ENCODE measurements at regions not wholly inside any gene's neighbourhood (a gene's known extent, or its start where the extent isn't known, plus 50 kb on each side); places are given as distances from the start of the nearest gene placed in this dataset.

DNA sequence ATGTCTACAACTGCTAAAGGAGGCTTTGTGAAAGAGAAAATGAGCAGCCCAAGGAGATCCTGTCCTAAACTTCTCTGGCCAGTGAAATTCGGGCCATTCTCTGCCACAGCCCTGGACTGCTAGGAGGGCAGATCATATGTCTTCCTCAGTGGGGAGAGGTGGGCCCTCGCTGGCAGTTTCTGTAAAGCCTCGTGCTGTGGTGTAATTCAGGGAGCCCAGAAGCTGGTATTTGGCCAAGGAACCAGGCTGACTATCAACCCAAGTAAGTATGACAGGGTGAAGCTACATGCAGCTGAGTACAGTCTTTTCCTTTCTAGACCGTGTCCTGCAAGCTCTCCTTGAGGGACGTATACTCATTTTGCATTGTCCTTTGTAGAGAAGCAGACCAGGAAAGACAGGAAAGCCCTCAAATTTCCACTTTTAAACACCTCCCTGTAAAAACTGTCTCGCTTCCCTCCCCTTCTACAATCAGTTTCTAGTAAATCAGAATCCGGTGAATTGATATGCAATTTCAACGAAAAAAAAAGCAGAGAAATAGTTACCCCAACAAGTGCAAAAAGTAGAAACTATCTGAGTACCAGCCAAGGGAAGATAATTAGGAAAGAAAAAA is 106.8 kb downstream of the DAD1 start:
- peak overlapping the region; percentile 51 for H2AFZ ChIP-seq (ENCODE audit: control insufficient read depth, low read depth, low read length)
- POLR2A ChIA-PET: interaction anchor here (1.1 to 33.2 kb wide), 11 partner anchors 9 to 100 kb away, joined by 3 to 875 read pairs (median 9); no protein-coding TSS in a partner anchor
- DNase-seq (ENCODE audit: low read depth, low spot score) (no peak), FAIRE-seq (no peak), ATAC-seq (peak; percentile 12)
- no peaks in the 10 kb centered on the region for H4K20me1 ChIP-seq (ENCODE audit: control insufficient read depth, insufficient read depth)
- BruUV-seq (replicated peaks): TSS peak; percentile 10
- intact Hi-C loops (cut with micrococcal nuclease; ENCODE audit: unreplicated experiment) (loop anchor here (10.0 kb wide), 2 partner anchors 313 to 433 kb away; partner anchors contain the start of gene RBM23), in situ Hi-C loops (cut with MboI) (no loop called here)
- H3K4me3 ChIP-seq: peak overlapping the region; percentile 66
- no peaks in the 10 kb centered on the region for H3K27me3 ChIP-seq (replicated peaks in 1 of 2; ENCODE audit: control insufficient read depth in 2 of 2, insufficient read depth in 2 of 2, low read length in 1 of 2)
- SMC1A ChIA-PET (ENCODE audit: uncharacterized antibody, unreplicated experiment): interaction anchor here (0.9 to 31.5 kb wide), 17 partner anchors 9 to 91 kb away, joined by 3 to 912 read pairs (median 4); no protein-coding TSS in a partner anchor
- H3K4me1 ChIP-seq (ENCODE audit: control insufficient read depth, insufficient read depth, low read length): peaks cover 82% of the 10 kb centered on the region
- WGBS (ENCODE audit: insufficient coverage, insufficient replicate concordance, low lambda C conversion rate, missing lambda C conversion rate): 41% methylated on average over 8 of the region's 8 CpGs
- H3K27ac ChIP-seq (ENCODE audit: control insufficient read depth, insufficient read depth): peak overlapping the region; percentile 98
- peaks cover 73% of the 10 kb centered on the region for H3K79me2 ChIP-seq (ENCODE audit: control insufficient read depth, insufficient read depth, low read length)
- peak overlapping the region; percentile 93 for H3K9ac ChIP-seq (ENCODE audit: control insufficient read depth, insufficient read depth, low read length)
- CTCF ChIA-PET: interaction anchor here (0.5 to 14.5 kb wide), 13 partner anchors 11 to 324 kb away, joined by 3 to 171 read pairs (median 4); no protein-coding TSS in a partner anchor
- H3K4me2 ChIP-seq (ENCODE audit: control insufficient read depth, insufficient read depth): peak overlapping the region; percentile 98
- H3K9me3 ChIP-seq (replicated peaks; ENCODE audit: control insufficient read depth, insufficient read depth, low read length): no peaks in the 10 kb centered on the region
- H3K36me3 ChIP-seq (ENCODE audit: control insufficient read depth in 2 of 2, insufficient read depth in 2 of 2, low read length in 1 of 2): no peaks in the 10 kb centered on the region
- RAD21 ChIA-PET (ENCODE audit: unreplicated experiment): interaction anchor here (1.0 to 27.9 kb wide), 10 partner anchors 9 to 99 kb away, joined by 3 to 797 read pairs (median 22); no protein-coding TSS in a partner anchor
- TF ChIP-seq CEBPB (IDR thresholded peaks at IDR 0.05; ENCODE audit: borderline replicate concordance in 1 of 2, low read depth in 2 of 2, low read length in 2 of 2) (no peak), ETV6 (conservative IDR thresholded peaks at IDR 0.05 in 1 of 2, IDR thresholded peaks at IDR 0.05 in 1 of 2; ENCODE audit: borderline replicate concordance in 1 of 2, low read depth in 1 of 2) (no peak), MXI1 (IDR thresholded peaks at IDR 0.05; ENCODE audit: low read depth, low read length) (0 out of 2 replicates have a peak, but pooled peaks have one; percentile 44), NR2F1 (conservative IDR thresholded peaks at IDR 0.05) (0 out of 2 replicates have a peak, but pooled peaks have one; percentile 8), TCF3 (IDR thresholded peaks at IDR 0.05; ENCODE audit: borderline replicate concordance, insufficient read depth, low read depth, low read length) (no peak), ZZZ3 (IDR thresholded peaks at IDR 0.05; ENCODE audit: control insufficient read depth, insufficient read length, low read depth) (no peak), HDGF (IDR thresholded peaks at IDR 0.05) (no peak), EP300 (IDR thresholded peaks at IDR 0.05; ENCODE audit: borderline replicate concordance in 1 of 2, control insufficient read depth in 1 of 2, low read depth in 2 of 2, low read length in 2 of 2) (no peak), SMAD5 (IDR thresholded peaks at IDR 0.05; ENCODE audit: low read depth) (peak; percentile 29; the same call in 1 of the 2 replicates), PML (IDR thresholded peaks at IDR 0.05; ENCODE audit: low read length) (no peak), CREM (IDR thresholded peaks at IDR 0.05; ENCODE audit: low read depth) (0 out of 2 replicates have a peak, but pooled peaks have one; percentile 16), ZBED1 (IDR thresholded peaks at IDR 0.05; ENCODE audit: borderline replicate concordance) (0 out of 2 replicates have a peak, but pooled peaks have one; percentile 2), PKNOX1 (IDR thresholded peaks at IDR 0.05) (0 out of 2 replicates have a peak, but pooled peaks have one; percentile 31), CREB1 (IDR thresholded peaks at IDR 0.05; ENCODE audit: low read depth) (no peak), NR2C2 (IDR thresholded peaks at IDR 0.05; ENCODE audit: borderline replicate concordance, control insufficient read depth, insufficient read length, low read depth) (no peak), CHD2 (IDR thresholded peaks at IDR 0.05; ENCODE audit: borderline replicate concordance, low read depth, low read length) (no peak)
- TF ChIP-seq, protein P1, sequence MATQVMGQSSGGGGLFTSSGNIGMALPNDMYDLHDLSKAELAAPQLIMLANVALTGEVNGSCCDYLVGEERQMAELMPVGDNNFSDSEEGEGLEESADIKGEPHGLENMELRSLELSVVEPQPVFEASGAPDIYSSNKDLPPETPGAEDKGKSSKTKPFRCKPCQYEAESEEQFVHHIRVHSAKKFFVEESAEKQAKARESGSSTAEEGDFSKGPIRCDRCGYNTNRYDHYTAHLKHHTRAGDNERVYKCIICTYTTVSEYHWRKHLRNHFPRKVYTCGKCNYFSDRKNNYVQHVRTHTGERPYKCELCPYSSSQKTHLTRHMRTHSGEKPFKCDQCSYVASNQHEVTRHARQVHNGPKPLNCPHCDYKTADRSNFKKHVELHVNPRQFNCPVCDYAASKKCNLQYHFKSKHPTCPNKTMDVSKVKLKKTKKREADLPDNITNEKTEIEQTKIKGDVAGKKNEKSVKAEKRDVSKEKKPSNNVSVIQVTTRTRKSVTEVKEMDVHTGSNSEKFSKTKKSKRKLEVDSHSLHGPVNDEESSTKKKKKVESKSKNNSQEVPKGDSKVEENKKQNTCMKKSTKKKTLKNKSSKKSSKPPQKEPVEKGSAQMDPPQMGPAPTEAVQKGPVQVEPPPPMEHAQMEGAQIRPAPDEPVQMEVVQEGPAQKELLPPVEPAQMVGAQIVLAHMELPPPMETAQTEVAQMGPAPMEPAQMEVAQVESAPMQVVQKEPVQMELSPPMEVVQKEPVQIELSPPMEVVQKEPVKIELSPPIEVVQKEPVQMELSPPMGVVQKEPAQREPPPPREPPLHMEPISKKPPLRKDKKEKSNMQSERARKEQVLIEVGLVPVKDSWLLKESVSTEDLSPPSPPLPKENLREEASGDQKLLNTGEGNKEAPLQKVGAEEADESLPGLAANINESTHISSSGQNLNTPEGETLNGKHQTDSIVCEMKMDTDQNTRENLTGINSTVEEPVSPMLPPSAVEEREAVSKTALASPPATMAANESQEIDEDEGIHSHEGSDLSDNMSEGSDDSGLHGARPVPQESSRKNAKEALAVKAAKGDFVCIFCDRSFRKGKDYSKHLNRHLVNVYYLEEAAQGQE (IDR thresholded peaks at IDR 0.05; ENCODE audit: low read depth, low read length): no peak
